GM18861 (cell line): ENCODE measurements at regions not wholly inside any gene's neighbourhood (a gene's known extent, or its start where the extent isn't known, plus 50 kb on each side); places are given as distances from the start of the nearest gene placed in this dataset.

Experiments
- ATAC-seq: cut with Tn5 transposase; IDR thresholded peaks from one replicate; pipeline ENCODE4 v1.9.1; 2021; ENCODE audit not compliant: unreplicated experiment

DNA sequence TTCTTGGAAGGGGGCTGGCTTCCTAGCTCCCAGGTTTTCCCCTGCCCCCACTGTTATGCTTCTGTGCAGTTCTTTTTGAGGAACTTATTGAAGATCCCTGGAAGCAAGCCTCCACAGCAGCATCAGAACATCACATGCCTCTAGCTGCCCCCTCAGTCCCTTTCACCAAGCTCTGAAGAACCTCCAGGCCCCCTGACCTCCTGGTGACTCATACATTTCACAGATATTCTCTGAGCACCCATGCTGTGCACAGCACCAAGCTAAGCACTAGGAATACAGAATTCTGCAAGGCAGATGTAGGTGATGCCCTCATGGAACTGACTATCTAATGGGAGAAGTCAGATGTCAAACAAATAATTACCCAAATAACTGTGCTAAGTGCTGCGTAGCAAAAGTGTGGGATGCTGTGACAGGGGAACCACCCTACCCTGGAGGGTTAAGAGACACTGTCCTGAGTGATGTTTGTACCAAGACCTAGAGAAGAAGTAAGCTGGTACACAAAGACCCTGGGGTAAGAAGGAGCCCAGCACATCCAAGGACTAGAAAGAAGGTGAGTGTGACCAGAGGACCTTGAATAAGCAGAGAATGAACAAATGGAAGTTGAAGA lies 213.7 kb upstream of the NR4A3 start:
- no peak for ATAC-seq

DNA sequence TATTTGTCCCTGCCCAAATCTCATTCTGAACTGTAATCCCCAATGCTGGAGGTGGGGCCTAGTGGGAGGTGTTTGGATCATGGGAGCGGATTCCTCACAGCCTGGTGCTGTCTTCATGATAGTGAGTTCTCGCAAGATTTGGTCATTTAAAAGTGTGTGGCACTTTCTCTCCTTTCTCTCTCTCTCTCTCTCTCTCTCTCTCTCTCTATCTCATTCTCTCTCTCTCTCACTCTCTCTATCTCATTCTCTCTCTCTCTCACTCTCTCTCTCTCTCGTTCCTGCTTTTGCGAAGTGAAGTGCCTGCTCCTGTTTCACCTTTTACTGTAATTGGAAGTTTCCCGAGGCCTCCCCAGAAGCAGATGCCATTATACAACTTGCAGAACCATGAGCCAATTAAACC lies 207.3 kb upstream of the NR4A3 start:
- no peak for ATAC-seq

DNA sequence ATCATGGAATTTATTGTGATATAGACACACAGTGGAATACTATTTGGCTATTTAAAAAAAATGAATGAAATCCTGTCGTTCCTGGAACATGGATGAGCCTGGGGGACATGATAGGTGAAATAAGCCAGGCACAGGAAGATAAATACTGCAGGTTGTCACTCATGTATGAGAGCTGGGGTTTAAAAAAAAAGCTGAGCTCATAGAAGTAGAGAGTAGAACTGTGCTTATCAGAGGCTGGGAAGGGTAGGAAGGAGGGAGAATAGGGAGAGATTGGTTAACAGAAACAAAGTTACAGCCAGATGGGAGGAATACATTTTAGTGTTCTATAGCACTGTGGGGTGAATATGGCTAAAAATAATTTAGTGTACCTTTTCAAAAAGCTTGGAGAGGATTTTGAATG lies 200.6 kb upstream of the NR4A3 start:
- ATAC-seq, result no peak

DNA sequence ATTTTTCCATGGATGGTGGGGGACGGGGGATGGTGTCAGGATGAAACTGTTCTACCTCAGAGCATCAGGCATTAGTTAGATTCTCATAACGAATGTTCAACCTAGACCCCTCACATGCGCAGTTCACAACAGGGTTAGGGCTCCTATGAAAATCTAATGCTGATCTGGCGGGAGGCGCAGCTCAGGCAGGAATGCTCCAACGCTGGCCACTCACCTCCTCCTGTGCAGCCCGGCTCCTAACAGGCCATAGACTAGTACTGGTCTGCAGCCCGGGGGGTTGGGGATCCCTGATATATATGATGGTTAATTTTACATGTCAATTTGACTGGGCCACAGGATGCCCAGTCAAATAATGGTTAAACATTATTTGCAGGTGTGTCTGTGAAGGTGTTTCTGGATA lies 199.0 kb upstream of the NR4A3 start:
- no peak for ATAC-seq

DNA sequence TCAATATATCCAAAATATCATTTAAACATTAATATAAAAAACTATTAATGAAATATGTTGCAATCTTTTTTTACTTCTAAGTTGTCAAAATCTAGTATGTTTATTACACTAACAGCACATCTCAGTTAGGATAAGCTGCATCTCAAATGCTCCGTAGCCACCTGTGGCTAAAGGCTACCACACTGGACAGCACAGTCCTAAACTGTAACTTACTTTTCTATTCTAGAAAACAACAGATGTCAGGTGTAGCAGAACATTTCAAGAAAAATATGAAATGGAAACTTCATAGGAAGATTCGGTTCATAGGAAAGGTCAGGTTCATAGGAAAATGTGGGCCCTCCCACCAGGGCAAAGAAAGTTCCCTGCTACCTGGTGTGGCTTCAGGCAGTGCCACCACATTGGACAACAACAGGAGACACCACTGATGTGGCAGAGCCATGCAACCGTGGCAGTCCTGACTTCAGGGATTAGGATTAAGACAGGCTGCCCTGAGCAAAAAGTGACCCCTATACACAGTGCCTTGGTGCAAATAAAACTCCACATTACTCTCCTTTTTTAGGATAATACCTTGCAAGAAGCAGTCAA lies 197.8 kb upstream of the NR4A3 start:
- no peak for ATAC-seq

DNA sequence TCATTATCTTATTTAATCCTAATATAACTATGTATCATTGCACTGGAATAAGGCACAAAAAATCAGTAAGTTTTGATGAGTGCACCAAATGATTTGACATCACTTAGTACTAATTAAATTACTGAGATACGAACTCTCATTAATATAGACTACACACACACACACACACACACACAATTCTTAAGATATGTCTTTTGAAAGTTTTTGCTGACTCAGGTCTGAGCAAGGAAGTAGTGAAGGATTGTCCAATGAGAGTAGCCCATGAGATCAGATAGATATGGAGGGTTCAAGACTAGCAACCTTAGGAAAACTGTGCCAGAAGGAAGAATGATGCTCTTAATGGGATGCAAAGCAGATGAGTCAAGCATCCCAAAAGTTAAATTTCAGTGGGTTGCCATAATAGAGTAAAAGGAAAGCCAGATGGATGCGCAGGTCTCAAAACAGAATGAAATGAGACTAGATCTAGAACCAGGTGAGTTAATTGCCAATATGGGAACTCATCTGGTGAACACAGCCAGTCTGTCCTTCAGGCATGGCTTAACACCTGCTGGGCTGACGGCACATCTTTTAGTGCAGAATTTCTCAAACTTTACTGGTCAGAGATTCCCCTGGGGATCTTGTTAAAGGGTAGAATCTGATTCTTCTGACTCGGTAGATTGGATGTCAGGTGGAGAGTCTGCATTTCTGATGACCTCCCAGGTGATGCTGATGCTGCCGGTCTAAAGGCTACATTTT lies 197.0 kb upstream of the NR4A3 start:
- no peak for ATAC-seq

DNA sequence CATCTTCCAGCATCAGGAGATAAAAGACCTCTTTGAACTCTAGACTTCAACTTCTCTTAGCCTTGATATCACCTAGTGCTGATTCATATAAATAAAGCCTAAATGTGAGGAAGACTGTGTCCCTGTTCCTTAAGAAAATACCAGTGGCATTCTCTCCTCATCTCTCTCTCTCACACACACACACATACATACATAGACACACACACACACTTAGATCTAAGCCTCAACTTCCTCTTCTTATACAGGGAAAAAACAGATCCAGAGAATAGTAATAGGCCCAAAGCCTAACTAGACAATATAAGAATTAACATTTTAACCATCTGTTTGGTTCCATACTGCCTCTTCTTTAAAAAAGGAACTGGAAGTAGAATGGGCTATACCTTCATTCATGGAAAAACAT lies 195.3 kb upstream of the NR4A3 start:
- ATAC-seq, result no peak

DNA sequence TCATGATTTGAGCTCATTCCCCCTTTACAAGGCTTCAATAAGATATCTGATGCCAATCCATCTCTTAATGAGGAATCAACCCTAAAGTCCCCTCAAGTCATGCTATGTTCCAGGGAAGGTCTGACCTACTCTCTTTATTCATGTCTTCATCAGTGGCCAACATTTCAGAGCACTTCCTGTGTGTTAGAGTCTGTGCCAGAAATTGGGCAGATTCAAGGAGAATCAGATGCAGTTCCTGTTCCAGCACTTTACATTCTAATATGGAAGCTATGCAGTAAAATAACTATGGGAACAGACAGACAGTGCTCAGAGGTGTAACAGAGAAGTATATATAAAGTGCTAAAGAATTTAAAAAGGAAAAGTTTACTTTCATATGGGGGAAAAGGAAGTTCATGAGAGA lies 193.4 kb upstream of the NR4A3 start:
- no peak for ATAC-seq

DNA sequence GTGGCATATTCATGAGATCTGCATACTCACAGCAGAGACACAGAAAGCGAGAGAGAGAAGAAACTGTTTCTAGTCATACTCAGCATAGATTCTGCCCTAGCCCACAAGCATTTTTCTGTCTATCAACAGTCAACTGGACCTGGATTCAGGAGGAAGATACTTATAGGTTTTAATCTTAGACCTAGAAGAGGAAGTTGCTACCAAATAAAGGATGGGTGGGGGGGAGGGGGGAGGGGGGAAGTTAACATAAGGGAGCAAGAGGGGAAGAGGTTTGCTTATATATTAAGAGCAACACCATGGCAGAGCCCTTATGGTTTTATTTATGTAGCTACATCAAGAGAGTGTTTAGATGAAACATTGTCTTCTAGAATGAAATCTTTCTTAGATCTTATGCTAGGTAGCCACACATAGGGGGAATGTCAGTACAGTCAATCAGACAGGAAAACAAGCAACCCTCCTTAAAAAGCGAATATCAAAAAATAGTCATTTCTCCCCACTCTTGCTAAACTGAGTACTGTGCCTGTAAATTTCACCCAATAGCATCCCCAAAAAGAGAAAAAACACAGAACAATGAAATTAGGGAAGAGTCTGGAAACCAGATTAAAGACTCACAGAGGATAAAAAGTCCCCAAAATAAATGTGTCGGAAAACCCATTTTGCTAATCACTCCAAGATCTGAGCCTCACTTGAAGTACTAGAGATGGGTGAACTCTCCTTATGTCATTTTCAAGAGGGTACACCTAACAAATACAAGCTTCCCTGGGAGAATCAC lies 192.7 kb upstream of the NR4A3 start:
- ATAC-seq, result no peak

DNA sequence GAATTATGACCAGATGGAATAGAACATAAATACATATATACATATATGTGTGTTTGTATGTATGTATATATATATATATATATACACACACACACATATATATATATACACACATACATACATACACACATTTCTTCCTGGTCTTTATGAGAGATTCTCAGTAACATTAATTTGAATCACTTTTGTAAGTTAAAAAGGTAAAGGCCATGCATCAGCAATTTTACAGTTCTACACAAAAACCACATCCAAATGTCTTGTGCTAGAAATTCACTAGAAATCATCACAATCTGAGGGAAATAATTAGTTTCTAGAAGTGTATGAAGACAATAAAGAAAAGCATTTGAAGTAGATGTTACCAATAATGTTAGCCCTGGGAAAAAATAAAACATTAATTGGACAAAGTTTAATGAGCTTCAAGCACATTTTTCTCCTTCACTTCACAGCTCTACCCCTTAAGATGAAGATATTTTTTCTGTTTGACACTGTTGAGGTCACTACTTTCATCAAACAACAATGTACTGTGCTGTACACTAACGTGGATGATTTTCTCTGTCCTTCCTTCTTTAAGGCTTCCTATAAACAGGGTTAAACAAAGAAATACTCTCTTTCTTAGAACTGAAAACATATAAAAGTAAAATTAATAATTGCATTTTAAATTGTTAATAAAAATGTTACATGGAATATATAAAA lies 189.2 kb upstream of the NR4A3 start:
- ATAC-seq, result no peak

DNA sequence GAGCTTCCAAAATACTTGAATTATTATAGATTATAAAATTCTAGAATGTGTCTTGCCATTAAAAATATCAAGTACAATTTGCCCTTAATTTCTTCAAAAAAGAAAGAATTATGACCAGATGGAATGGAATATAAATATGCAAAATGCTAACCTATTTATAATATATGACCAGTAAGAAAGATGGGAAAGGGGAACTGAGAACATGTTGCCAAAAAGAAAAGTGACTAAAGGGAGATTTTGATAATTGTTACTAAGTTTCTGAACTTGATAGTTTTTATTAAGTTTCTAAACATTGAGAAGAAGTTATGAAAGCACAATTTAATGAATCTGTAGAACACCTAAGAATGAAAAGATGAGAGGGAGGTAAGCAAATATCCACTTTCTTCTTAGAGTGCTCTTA lies 188.4 kb upstream of the NR4A3 start:
- ATAC-seq, result no peak

DNA sequence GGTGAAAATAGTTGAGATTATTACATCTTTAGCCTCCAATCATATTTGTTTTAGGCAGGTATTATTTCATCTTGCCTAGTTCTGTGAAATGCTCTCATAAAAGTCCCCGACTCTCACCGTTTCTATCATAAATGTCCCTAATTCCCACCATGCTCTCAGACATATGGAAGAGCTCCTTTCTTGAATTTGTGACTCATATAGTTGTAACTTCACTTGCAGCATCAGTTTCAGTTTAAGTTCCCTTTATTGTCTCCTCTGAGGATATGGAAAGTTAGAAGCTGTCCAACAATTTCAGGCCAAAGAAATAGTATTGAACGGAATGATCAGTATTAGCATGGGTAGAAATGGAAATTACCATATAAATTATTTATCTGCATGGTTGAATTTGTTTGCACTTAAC lies 187.5 kb upstream of the NR4A3 start:
- ATAC-seq, result no peak

DNA sequence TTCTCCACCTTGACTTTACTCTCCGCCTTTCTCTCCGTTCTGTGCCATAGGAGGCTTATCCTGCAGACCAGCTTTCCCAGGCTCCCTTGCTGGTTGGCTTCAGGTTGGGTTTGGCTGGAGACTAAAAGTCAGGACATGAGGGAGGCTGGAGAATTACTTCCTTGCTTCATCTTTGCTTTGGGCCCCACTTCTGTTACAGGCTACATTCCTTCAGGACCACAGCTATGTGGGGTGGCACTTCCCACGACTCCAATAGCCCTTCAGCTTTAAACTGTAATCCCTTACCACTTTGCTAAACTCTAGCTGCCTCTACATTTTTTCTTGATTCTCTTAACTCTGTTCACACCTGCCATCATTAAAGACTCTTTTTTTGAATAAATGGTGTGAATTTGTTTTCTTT lies 186.7 kb upstream of the NR4A3 start:
- no peak for ATAC-seq

DNA sequence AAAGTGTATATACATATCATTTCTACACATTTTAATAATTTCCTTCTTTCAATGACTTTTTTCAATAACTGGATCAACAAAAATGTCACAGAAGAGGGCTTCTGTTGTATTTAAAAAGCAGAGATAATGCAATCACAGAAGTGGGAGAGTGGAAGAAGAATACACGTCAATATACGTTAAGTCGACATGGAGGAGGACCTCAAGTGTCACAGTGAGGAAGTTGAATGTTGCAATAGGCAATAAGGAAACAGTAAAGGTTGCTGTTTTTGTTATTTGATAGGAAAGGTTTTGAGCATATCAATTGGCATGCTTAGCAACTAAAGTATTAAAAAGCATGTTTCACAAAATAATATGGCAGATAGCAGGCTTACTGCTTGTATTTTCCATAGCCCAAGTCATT lies 184.0 kb upstream of the NR4A3 start:
- no peak for ATAC-seq

DNA sequence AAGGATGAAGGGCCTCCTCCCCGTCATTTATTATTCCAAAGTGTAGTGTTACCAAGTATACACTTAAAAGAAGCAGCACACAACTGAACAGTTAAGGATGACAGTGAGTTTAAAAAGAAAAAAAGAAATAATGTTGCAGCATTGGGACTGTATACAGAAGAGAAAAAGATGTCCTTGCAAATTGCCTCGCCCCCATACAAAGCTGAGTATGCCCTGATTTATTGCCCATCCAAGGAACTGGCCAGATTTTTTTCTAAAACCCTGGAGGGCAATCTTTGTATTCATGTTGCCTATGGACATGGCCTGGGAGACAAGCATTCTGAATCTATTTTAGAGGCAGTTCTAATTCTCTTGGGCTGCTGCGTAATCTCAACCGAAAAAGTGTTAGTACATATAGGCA lies 182.7 kb upstream of the NR4A3 start:
- no peak for ATAC-seq

DNA sequence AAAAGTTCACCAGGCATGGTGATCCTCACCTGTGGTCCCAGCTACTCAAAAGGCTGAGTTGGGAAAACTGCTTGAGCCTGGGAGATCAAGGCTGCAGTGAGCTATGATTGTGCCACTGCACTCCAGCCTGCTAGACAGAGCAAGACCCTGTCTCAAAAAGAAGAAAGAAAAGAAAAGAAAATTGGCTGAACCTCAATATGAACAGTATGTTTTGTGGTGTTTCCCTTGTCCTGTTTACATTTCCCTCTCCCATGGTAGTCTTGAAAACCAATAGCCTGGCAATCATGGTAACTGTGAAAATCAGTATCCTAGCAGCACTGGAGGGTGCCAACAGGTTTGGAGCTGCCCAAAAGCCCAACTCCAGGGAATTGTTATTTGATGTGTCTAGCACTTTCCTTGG lies 174.1 kb upstream of the NR4A3 start:
- ATAC-seq, result no peak

DNA sequence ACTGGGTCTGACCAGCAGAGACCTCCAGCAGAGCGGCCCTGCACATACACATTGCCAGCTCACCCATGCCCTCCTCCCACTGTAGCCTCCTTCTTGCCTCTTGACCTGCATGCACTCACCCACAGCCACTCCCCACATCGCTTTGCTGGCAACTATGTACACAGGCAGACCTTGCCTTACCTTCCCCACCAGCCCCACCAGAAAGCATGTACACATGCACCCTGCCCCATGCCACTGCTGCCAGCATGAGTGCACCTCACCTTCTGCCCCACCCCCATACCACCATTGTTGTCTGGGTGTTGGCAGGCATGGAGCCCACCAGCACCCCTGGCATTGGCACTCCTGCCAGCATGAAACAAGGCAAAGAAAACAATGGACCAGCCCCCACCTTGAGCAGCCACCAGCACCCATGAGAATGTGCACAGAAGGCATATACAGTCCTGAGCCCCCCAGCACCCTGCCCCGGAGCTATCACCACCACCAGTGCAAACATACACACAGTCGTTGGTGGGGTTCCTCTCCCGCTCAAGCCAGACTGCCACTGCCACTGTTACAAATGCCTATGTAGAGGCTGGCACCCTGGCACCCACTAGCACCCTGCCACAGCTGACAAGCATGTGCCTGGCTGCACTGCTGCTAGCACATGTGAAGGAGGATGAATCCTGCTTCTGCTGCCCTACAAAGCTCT lies 171.4 kb upstream of the NR4A3 start:
- ATAC-seq, result no peak

DNA sequence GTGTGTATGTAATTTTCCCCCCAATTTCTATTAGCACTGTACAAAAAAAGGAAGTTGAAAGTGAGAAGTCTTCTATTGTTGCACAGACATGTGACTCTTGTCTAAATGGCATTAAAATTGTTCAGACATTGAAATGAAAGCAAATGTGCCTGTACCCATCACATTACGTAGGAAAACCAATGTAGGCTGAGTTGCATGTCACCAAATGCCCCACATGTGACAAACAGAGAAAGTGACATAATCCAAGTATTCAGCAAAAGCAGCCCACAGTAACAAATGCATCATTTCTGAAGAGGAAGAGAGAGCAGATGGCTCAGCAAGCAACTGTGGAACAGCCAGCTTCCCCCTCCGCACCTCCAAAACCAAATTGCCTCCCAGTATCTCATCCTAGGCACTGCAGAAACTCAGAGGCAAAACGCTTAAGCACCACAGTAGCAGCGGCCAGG lies 161.5 kb upstream of the NR4A3 start:
- peak; percentile 86 for ATAC-seq

DNA sequence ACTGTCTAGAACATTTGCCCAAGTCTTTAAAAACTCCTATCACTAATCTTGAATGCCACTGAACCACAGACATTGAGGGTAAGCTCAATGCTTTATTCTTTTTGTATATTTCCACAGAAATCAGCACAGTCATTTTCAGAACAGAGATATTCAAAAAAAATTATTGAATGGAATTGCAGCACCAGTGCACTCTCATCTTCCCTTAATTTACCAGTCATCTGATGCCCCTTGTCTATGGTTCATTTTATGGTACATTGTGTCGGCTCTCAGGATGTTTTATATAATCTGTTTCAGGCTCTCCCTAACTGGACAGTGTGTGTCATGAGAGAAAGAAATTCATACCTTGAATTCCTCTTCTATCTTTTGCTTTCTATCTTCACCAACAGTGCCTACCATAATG lies 158.4 kb upstream of the NR4A3 start:
- no peak for ATAC-seq

DNA sequence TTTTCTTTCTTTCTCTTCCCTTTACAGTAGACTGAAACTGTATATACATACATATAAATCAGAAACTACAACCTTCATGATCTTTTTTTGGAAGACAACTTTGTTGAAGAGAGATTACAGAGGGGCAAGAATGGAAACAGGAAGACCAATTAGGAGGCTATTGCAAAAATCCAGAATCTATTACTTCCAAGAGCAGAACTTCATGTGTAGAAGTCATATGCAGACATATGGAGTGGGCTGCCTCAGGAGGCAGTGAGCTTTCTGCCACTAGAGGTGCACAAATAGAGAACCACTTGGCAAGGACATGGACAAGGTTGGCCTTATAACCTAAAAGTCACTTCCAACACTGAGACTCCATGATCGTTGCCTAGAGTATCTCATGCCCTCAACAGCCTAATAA lies 157.8 kb upstream of the NR4A3 start:
- ATAC-seq, result no peak

DNA sequence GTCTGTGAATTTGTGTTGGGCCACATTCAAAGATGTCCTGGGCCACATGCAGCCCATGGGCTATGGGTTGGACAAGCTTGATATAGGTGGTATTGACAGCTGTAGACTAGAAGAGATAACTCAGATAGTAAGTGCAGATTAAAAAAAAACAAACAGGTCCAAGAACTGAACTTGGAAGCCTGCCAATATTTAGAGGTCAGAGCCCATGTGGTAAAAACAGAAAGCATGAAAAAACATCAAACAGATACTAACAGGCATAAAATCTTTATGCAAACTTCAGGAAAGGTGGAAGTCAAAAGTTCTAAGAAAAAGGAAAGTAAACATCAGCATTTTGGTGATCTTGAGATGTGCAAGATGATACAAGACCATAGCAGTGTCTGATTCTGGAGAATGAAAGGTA lies 155.1 kb upstream of the NR4A3 start:
- ATAC-seq, result no peak
